ENCODE measurements at regions not wholly inside any gene's neighbourhood (a gene's known extent, or its start where the extent isn't known, plus 50 kb on each side); places are given as distances from the start of the nearest gene placed in this dataset.

DNA sequence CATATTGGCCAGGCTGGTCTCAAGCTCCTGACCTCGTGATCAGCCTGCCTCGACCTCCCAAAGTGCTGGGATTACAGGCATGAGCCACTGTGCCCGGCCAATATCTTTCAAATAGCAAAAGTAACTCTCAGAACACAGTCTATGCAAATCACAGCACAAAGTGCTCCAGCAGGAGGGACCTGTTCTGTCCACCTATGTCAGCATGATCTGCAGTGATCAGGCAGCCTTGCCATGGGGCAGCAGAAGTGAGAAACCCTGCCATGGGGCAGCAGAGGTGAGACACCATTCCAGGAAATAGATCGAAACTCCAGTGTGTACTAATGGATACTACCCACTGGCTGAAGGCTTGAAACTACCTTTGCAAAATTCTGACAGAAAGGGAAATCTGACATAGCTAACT is 78.5 kb upstream of the EIF5 start:
- CTCF ChIA-PET (ENCODE audit: partially characterized antibody): interaction anchor here (0.9 to 1.2 kb wide), 5 partner anchors 9 to 94 kb away, joined by 3 to 4 read pairs (median 3); no protein-coding TSS in a partner anchor
- Histone ChIP-seq H4K8ac (ENCODE audit: extremely low read depth, insufficient read depth, low read length) (no peak overlapping the region), H2BK120ac (replicated peaks; ENCODE audit: low read depth, low read length) (no peak overlapping the region), H4K20me1 (replicated peaks in 1 of 2; ENCODE audit: control insufficient read depth in 1 of 2, insufficient read depth in 2 of 2, low read length in 2 of 2) (no peaks in the 10 kb centered on the region), H2BK15ac (ENCODE audit: low read length) (no peak overlapping the region), H3K14ac (ENCODE audit: insufficient read length) (no peak overlapping the region), H2BK5ac (ENCODE audit: low read depth, low read length) (no peak overlapping the region), H3K56ac (replicated peaks; ENCODE audit: insufficient read length, low read depth, low read length) (no peak overlapping the region), H3K18ac (ENCODE audit: extremely low read depth, low read length) (no peak overlapping the region), H3K27ac (ENCODE audit: low read depth, low read length) (no peak overlapping the region), H3K36me3 (ENCODE audit: control insufficient read depth in 2 of 4, insufficient read depth in 4 of 4, low read length in 3 of 4) (no peaks in the 10 kb centered on the region), H2AK5ac (ENCODE audit: low read depth, low read length) (no peak overlapping the region), H3K9ac (replicated peaks in 1 of 4; ENCODE audit: extremely low read depth in 1 of 4, low read depth in 3 of 4, low read length in 3 of 4) (no peak overlapping the region), H4K5ac (ENCODE audit: insufficient read length, low read depth, low read length) (no peak overlapping the region), H4K91ac (replicated peaks; ENCODE audit: insufficient read length, low read length) (no peak overlapping the region), H3K23ac (ENCODE audit: insufficient read length) (no peak overlapping the region), H3K4me3 (ENCODE audit: extremely low read depth in 1 of 4, insufficient read depth in 2 of 4, low read depth in 3 of 4, low read length in 4 of 4) (no peak overlapping the region), H2AFZ (ENCODE audit: low read length) (no peak overlapping the region), H3K4ac (replicated peaks; ENCODE audit: insufficient read length, low read depth, low read length) (no peak overlapping the region), H3K23me2 (ENCODE audit: low read depth, low read length) (no peaks in the 10 kb centered on the region), H3K79me2 (ENCODE audit: control insufficient read depth in 1 of 2, insufficient read depth in 2 of 2, low read length in 2 of 2) (no peaks in the 10 kb centered on the region), H3K79me1 (ENCODE audit: low read depth, low read length) (no peaks in the 10 kb centered on the region), H3K4me1 (replicated peaks in 1 of 4; ENCODE audit: control insufficient read depth in 3 of 4, insufficient read depth in 4 of 4, low read length in 3 of 4) (no peaks in the 10 kb centered on the region; a peak in 1 of 7 replicates), H2BK12ac (ENCODE audit: low read depth, low read length) (no peak overlapping the region), H3K27me3 (replicated peaks in 1 of 4; ENCODE audit: control insufficient read depth in 3 of 4, extremely low read depth in 1 of 4, insufficient read depth in 3 of 4, low read length in 3 of 4) (no peaks in the 10 kb centered on the region), H3K9me3 (ENCODE audit: insufficient read depth in 2 of 2, low read depth in 1 of 2, low read length in 1 of 2) (no peaks in the 10 kb centered on the region), H2BK20ac (ENCODE audit: low read length) (no peak overlapping the region), H3K4me2 (ENCODE audit: insufficient read depth in 1 of 2, low read depth in 2 of 2, low read length in 2 of 2) (no peak overlapping the region)
- POLR2A ChIA-PET (ENCODE audit: partially characterized antibody): no interaction called here
- peak in 1 of 2 experiments; percentile 33 for DNase-seq (ENCODE audit: low read depth in 1 of 2, low spot score in 2 of 2)
- WGBS, 2 experiments (ENCODE audit: extremely low coverage in 1 of 2, insufficient coverage in 1 of 2, insufficient read length in 1 of 2, insufficient replicate concordance in 2 of 2, low coverage in 1 of 2, low lambda C conversion rate in 2 of 2, missing lambda C conversion rate in 1 of 2): 86% methylated on average over 4 of the region's 4 CpGs; no CpG with 5 or more reads in 1 of the 2 experiments
- FAIRE-seq: no peak
- TF ChIP-seq KDM5A (IDR thresholded peaks at IDR 0.05; ENCODE audit: low read length) (no peak), TAF7 (optimal IDR thresholded peaks at IDR 0.05; ENCODE audit: borderline replicate concordance, low read depth, low read length) (no peak), TAF1 (IDR thresholded peaks at IDR 0.05; ENCODE audit: low read depth, low read length) (no peak), EGR1 (IDR thresholded peaks at IDR 0.05; ENCODE audit: borderline replicate concordance, low read depth, low read length) (no peak), POLR2AphosphoS5 (IDR thresholded peaks at IDR 0.05; ENCODE audit: low read depth, low read length) (no peak), FOSL1 (IDR thresholded peaks at IDR 0.05; ENCODE audit: insufficient read depth, low read depth, low read length) (no peak)
- TF ChIP-seq, protein P1, sequence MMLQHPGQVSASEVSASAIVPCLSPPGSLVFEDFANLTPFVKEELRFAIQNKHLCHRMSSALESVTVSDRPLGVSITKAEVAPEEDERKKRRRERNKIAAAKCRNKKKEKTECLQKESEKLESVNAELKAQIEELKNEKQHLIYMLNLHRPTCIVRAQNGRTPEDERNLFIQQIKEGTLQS (IDR thresholded peaks at IDR 0.05; ENCODE audit: insufficient read depth, low read depth, low read length): no peak
- TF ChIP-seq, protein P2, sequence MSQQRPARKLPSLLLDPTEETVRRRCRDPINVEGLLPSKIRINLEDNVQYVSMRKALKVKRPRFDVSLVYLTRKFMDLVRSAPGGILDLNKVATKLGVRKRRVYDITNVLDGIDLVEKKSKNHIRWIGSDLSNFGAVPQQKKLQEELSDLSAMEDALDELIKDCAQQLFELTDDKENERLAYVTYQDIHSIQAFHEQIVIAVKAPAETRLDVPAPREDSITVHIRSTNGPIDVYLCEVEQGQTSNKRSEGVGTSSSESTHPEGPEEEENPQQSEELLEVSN (IDR thresholded peaks at IDR 0.05): no peak
